MG63 (cell line): ENCODE measurements at regions not wholly inside any gene's neighbourhood (a gene's known extent, or its start where the extent isn't known, plus 50 kb on each side); places are given as distances from the start of the nearest gene placed in this dataset.

Source experiments
- DNase-seq: peaks from one replicate; pipeline ENCODE4 v3.0.0-alpha.2; 2020
- H3K27me3 ChIP-seq: fragments of 250-450 bp; sonication (Bioruptor Pico); 2 replicates; pipeline ENCODE4 v1.5.1; 2020; ENCODE audit warnings: mild to moderate bottlenecking, moderate library complexity
- H3K36me3 ChIP-seq: fragments of 250-450 bp; sonication (Bioruptor Pico); 2 replicates; pipeline ENCODE4 v1.5.1; 2020; ENCODE audit warnings: mild to moderate bottlenecking, moderate library complexity
- H3K4me3 ChIP-seq: fragments of 250-450 bp; sonication (Bioruptor Pico); 2 replicates; pipeline ENCODE4 v1.5.1; 2020; ENCODE audit warnings: mild to moderate bottlenecking, moderate library complexity
- H3K9me3 ChIP-seq: fragments of 250-450 bp; sonication (Bioruptor Pico); 2 replicates; pipeline ENCODE4 v1.5.1; 2020; ENCODE audit warnings: mild to moderate bottlenecking, moderate library complexity

- DNase-seq = no peak
- H3K27me3 ChIP-seq = no peaks in the 10 kb centered on the region
- H3K36me3 ChIP-seq = no peaks in the 10 kb centered on the region
- no peak overlapping the region for H3K4me3 ChIP-seq
- no peaks in the 10 kb centered on the region for H3K9me3 ChIP-seq
These were observed 1528.2 kb downstream of the EFNB2 start for GRCh38 chr13:105007166-105007808.

- Histone ChIP-seq H3K36me3 (no peaks in the 10 kb centered on the region), H3K4me3 (no peak overlapping the region), H3K9me3 (no peaks in the 10 kb centered on the region), H3K27me3 (no peaks in the 10 kb centered on the region)
- no peak for DNase-seq
These were observed 1539.4 kb downstream of the EFNB2 start for GRCh38 chr13:104996022-104996421.

- Histone ChIP-seq H3K9me3 (no peaks in the 10 kb centered on the region), H3K27me3 (no peaks in the 10 kb centered on the region), H3K36me3 (no peaks in the 10 kb centered on the region), H3K4me3 (no peak overlapping the region)
- DNase-seq = no peak
These were observed 1541.8 kb downstream of the EFNB2 start for GRCh38 chr13:104993708-104994107.

GRCh38 chr13:104987621-104988020, 1547.8 kb downstream of the EFNB2 start:
- H3K9me3 ChIP-seq = no peaks in the 10 kb centered on the region
- H3K27me3 ChIP-seq = no peaks in the 10 kb centered on the region
- DNase-seq = no peak

GRCh38 chr13:104984296-104984818, 1551.1 kb downstream of the EFNB2 start:
- Histone ChIP-seq H3K4me3 (no peak overlapping the region), H3K27me3 (no peaks in the 10 kb centered on the region), H3K36me3 (no peaks in the 10 kb centered on the region), H3K9me3 (no peaks in the 10 kb centered on the region)
- DNase-seq = no peak

More at GRCh38 chr13:104987621-104988020, 1547.8 kb downstream of the EFNB2 start:
- H3K36me3 ChIP-seq = no peaks in the 10 kb centered on the region
- H3K4me3 ChIP-seq = no peak overlapping the region

- no peaks in the 10 kb centered on the region for H3K9me3 ChIP-seq
- H3K27me3 ChIP-seq = no peaks in the 10 kb centered on the region
- H3K36me3 ChIP-seq = no peaks in the 10 kb centered on the region
- H3K4me3 ChIP-seq = no peak overlapping the region
- DNase-seq = no peak
These were observed 1551.9 kb downstream of the EFNB2 start for GRCh38 chr13:104983601-104984000.

GRCh38 chr13:104980586-104980985, 1554.9 kb downstream of the EFNB2 start:
- H3K27me3 ChIP-seq = no peaks in the 10 kb centered on the region
- no peaks in the 10 kb centered on the region for H3K36me3 ChIP-seq
- no peaks in the 10 kb centered on the region for H3K9me3 ChIP-seq
- DNase-seq = no peak
- no peak overlapping the region for H3K4me3 ChIP-seq

- Histone ChIP-seq H3K9me3 (no peaks in the 10 kb centered on the region), H3K4me3 (no peak overlapping the region), H3K36me3 (no peaks in the 10 kb centered on the region), H3K27me3 (no peaks in the 10 kb centered on the region)
- DNase-seq = no peak
These were observed 1556.0 kb downstream of the EFNB2 start for GRCh38 chr13:104979281-104980030.

GRCh38 chr13:104976986-104977385, 1558.5 kb downstream of the EFNB2 start:
- H3K27me3 ChIP-seq = no peaks in the 10 kb centered on the region

GRCh38 chr13:104975272-104975671, 1560.2 kb downstream of the EFNB2 start:
- no peak for DNase-seq
- no peaks in the 10 kb centered on the region for H3K27me3 ChIP-seq
- H3K4me3 ChIP-seq = no peak overlapping the region
- no peaks in the 10 kb centered on the region for H3K9me3 ChIP-seq
- no peaks in the 10 kb centered on the region for H3K36me3 ChIP-seq

More at GRCh38 chr13:104976986-104977385, 1558.5 kb downstream of the EFNB2 start:
- H3K36me3 ChIP-seq = no peaks in the 10 kb centered on the region
- H3K4me3 ChIP-seq = no peak overlapping the region
- no peak for DNase-seq
- H3K9me3 ChIP-seq = no peaks in the 10 kb centered on the region

- Histone ChIP-seq H3K9me3 (no peaks in the 10 kb centered on the region), H3K27me3 (no peaks in the 10 kb centered on the region), H3K4me3 (no peak overlapping the region), H3K36me3 (no peaks in the 10 kb centered on the region)
- no peak for DNase-seq
These were observed 1566.6 kb downstream of the EFNB2 start for GRCh38 chr13:104968876-104969275.

- Histone ChIP-seq H3K9me3 (no peaks in the 10 kb centered on the region), H3K36me3 (no peaks in the 10 kb centered on the region), H3K27me3 (no peaks in the 10 kb centered on the region), H3K4me3 (no peak overlapping the region)
- DNase-seq = no peak
These were observed 1567.4 kb downstream of the EFNB2 start for GRCh38 chr13:104967836-104968630.

- Histone ChIP-seq H3K9me3 (no peaks in the 10 kb centered on the region), H3K36me3 (no peaks in the 10 kb centered on the region), H3K27me3 (no peaks in the 10 kb centered on the region), H3K4me3 (no peak overlapping the region)
- no peak for DNase-seq
These were observed 1568.1 kb downstream of the EFNB2 start for GRCh38 chr13:104967376-104967775.

GRCh38 chr13:104962411-104962810, 1573.1 kb downstream of the EFNB2 start:
- Histone ChIP-seq H3K27me3 (no peaks in the 10 kb centered on the region), H3K4me3 (no peak overlapping the region), H3K9me3 (no peaks in the 10 kb centered on the region), H3K36me3 (no peaks in the 10 kb centered on the region)
- DNase-seq = no peak

GRCh38 chr13:104961246-104961645, 1574.2 kb downstream of the EFNB2 start:
- no peaks in the 10 kb centered on the region for H3K36me3 ChIP-seq
- no peaks in the 10 kb centered on the region for H3K27me3 ChIP-seq
- DNase-seq = no peak
- no peak overlapping the region for H3K4me3 ChIP-seq
- no peaks in the 10 kb centered on the region for H3K9me3 ChIP-seq

- H3K9me3 ChIP-seq = no peaks in the 10 kb centered on the region
- H3K27me3 ChIP-seq = no peaks in the 10 kb centered on the region
- no peak for DNase-seq
- H3K36me3 ChIP-seq = no peaks in the 10 kb centered on the region
- no peak overlapping the region for H3K4me3 ChIP-seq
These were observed 1581.3 kb downstream of the EFNB2 start for GRCh38 chr13:104954210-104954609.

GRCh38 chr13:104953588-104953987, 1581.9 kb downstream of the EFNB2 start:
- no peaks in the 10 kb centered on the region for H3K27me3 ChIP-seq
- no peaks in the 10 kb centered on the region for H3K9me3 ChIP-seq
- no peak overlapping the region for H3K4me3 ChIP-seq
- H3K36me3 ChIP-seq = no peaks in the 10 kb centered on the region
- no peak for DNase-seq
